GM12873 (cell line): ENCODE measurements at regions not wholly inside any gene's neighbourhood (a gene's known extent, or its start where the extent isn't known, plus 50 kb on each side); places are given as distances from the start of the nearest gene placed in this dataset.

ENCODE experiments used
- TF ChIP-seq, protein P1 (sequence below): IDR thresholded peaks from 2 replicates; pipeline ENCODE4 v1.5.1; 2012; ENCODE audit warnings: low read depth, mild to moderate bottlenecking, moderate library complexity, low read length, control low read depth; ENCODE audit not compliant: insufficient read depth; ENCODE audit errors: missing control alignments

DNA sequence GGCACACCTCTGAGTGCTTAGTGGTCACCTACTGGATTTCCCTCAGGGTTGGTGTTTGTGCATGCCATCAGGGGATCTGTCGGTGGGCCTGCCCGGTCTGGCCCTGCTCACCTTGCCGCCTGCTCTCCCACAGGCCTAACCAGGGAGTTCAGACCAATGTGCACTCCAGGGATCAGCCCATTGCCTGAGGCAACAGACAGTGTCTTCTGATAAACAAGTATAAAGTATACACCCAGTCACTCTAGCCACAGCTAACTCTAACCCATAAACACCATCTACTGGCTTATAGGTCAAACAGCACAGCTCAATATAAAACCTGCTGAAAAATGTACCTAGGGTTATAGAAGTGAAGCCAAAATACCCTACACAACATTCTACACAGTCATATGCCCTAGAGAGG, 1300.0 kb downstream of the PLA2G4A start:
- TF ChIP-seq, protein P1, sequence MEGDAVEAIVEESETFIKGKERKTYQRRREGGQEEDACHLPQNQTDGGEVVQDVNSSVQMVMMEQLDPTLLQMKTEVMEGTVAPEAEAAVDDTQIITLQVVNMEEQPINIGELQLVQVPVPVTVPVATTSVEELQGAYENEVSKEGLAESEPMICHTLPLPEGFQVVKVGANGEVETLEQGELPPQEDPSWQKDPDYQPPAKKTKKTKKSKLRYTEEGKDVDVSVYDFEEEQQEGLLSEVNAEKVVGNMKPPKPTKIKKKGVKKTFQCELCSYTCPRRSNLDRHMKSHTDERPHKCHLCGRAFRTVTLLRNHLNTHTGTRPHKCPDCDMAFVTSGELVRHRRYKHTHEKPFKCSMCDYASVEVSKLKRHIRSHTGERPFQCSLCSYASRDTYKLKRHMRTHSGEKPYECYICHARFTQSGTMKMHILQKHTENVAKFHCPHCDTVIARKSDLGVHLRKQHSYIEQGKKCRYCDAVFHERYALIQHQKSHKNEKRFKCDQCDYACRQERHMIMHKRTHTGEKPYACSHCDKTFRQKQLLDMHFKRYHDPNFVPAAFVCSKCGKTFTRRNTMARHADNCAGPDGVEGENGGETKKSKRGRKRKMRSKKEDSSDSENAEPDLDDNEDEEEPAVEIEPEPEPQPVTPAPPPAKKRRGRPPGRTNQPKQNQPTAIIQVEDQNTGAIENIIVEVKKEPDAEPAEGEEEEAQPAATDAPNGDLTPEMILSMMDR = no peak

DNA sequence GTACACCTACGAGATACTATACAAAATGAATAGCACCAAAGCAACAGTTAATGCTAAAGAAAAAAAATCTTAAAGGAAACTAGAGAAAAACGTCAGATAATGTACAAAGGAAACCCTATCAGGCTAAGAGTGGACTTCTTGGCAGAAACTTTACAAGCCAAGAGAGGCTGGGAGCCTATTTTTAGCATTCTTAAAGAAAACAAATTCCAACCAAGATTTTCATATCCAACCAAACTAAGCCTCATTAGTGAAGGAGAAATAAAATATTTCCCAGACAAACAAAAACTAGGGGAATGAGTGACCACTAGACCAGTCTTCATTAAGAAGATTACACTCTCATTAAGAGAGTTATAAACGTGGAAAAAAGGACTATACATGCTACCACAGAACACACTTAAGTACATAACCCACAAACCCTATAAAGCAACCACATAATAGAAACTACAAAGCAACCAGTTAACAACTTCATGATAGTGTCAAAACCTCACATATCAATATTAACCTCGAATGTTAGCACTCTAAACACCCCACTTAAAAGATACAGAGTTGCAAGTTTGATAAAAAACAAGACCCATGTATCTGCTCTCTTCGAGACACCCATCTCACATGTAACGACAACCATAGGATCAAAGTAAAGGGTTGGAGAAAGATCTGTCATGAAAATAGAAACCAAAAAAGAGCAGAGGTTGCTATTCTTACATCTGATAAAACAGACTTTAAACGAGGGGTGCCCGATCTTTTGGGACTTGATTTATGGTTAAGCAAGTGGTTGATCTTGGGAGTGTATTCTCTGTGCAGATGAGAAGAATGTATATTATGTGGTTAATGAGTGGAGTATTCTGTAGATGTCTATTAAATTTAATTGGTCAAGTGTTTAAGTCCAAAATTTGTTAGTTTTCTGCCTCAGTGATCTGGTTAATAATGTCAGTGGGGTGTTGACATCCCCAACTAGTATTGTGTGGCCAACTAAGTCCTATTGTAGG, 1301.4 kb downstream of the PLA2G4A start:
- TF ChIP-seq, protein P1 = no peak

DNA sequence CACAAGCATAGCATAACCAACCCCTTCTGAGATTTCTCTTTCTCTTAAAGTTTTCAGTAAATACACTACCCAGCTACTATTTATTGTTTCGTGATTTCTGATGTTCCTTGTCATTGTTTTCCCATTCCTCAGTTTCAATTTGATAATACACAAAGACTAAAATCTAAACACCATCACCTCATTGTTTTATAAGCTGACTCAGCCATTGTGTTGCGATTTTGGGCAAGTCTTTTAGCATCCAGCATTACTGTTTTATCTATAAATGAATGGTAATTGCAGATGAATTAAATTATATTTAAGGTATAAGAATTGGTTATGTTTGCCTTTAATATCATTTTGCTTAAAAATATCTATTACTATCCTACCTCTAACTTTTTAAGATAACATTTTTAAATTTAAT, 1308.5 kb downstream of the PLA2G4A start:
- TF ChIP-seq, protein P1 = no peak

DNA sequence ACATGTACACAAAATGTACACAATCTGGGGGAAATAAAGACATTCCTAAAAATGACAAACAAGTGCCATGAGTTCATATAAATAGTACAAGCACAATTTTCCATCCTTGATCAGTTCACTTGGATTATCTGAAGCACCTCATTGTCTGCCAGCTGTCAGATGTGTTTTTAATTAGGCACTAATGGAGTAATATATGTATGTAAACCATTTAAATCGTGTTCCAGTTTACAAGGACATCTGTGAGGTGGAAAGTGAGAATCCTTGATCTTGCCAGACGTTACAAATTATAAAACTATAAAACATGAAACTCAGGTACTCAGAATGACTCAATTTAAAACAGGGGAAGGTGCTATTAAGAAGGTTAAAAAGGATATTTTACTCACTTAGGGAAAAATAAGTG, 1312.2 kb downstream of the PLA2G4A start:
- TF ChIP-seq, protein P1 = no peak

DNA sequence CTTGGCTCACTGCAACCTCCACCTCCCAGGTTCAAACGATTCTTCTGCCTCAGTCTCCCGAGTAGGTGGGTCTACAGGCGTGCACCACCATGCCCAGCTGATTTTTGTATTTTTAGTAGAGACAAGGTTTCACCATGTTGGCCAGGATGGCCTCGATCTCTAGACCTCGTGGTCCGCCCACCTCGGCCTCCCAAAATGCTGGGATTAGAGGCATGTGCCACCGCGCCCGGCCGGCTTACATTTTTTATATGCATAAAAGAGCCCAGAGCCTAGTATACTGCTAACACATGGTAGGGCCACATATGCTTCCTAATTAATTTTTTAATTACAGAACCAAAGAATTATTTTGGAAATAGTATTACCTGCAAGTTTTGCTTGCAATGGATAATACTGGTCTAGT, 1325.4 kb downstream of the PLA2G4A start:
- TF ChIP-seq, protein P1 = no peak

DNA sequence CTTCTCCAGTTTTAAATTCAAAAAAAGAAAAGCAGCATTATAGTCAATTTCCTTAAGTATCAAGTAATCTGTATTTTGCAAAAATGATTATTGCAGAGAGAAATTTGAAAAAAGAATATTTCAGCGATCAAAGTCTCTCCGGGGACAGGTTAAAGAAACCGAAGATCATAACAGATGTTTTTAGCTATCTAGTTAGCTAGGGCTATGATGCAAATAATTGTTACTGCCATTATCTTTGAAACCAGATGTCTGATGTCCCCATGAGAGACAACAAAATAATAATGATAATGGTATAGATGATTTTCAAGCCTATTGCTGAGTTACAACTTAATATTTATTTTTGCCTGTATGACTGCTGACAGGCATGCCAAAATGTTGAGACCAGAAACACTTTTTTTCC, 1326.0 kb downstream of the PLA2G4A start:
- TF ChIP-seq, protein P1 = no peak

DNA sequence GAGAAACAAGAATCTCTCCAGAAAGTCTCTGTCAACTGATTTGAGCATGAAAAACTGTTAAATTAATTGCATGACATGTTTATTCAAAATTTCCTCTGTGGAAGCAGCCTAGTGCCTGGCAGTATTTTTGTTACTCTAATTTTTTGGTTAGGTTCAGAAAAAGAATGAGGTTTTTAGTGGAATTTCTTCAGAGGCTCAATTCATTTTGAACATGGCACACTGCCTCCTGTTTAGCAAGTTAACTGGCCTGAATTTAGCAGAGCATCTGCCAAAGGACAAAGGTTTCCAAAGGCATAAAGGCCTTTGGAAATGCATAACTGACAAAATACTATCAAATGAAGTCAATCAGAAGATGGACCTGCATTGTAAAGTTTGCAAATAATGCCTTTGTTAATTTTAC, 1326.5 kb downstream of the PLA2G4A start:
- TF ChIP-seq, protein P1 = no peak
